Loucy (cell line): ENCODE measurements at regions not wholly inside any gene's neighbourhood (a gene's known extent, or its start where the extent isn't known, plus 50 kb on each side); places are given as distances from the start of the nearest gene placed in this dataset.

Source experiments
- H2AFZ ChIP-seq: fragments of 200-600 bp; sonication (generic); 2 replicates; pipeline ENCODE4 v1.6.0; 2016; ENCODE audit warnings: antibody characterized with exemption, mild to moderate bottlenecking, low read length, moderate library complexity
- H3F3A ChIP-seq: fragments of 200-600 bp; 2 replicates; pipeline ENCODE4 v1.6.0; 2016; ENCODE audit warnings: antibody characterized with exemption, low read depth, mild to moderate bottlenecking
- H3K27me3 ChIP-seq: fragments of 200-600 bp; sonication (generic); 2 replicates; pipeline ENCODE4 v1.6.1; 2014; ENCODE audit warnings: low read length, mild to moderate bottlenecking; ENCODE audit not compliant: insufficient read depth, poor library complexity, severe bottlenecking
- H3K36me3 ChIP-seq: fragments of 200-600 bp; sonication (generic); 2 replicates; pipeline ENCODE4 v1.6.1; 2016; ENCODE audit warnings: low read length; ENCODE audit not compliant: insufficient read depth
- H3K4me1 ChIP-seq: fragments of 200-600 bp; sonication (generic); 2 replicates; pipeline ENCODE4 v1.5.1; 2014; ENCODE audit warnings: low read length, mild to moderate bottlenecking; ENCODE audit not compliant: insufficient read depth, poor library complexity, severe bottlenecking
- H3K4me2 ChIP-seq: fragments of 200-600 bp; sonication (generic); 2 replicates; pipeline ENCODE4 v1.6.0; 2014; ENCODE audit warnings: antibody characterized with exemption, low read length, low read depth, mild to moderate bottlenecking; ENCODE audit not compliant: poor library complexity, severe bottlenecking
- H3K4me3 ChIP-seq: fragments of 200-600 bp; sonication (generic); 2 replicates; pipeline ENCODE4 v1.5.1; 2014; ENCODE audit warnings: low read length, mild to moderate bottlenecking, mixed read lengths; ENCODE audit not compliant: poor library complexity, severe bottlenecking
- H3K79me2 ChIP-seq: fragments of 200-600 bp; sonication (generic); 2 replicates; pipeline ENCODE4 v1.6.1; 2014; ENCODE audit warnings: low read length; ENCODE audit not compliant: insufficient read depth
- H3K9ac ChIP-seq: fragments of 200-600 bp; sonication (generic); 2 replicates; pipeline ENCODE4 v1.6.0; 2014; ENCODE audit warnings: mild to moderate bottlenecking, low read depth, low read length, moderate library complexity; ENCODE audit not compliant: poor library complexity, severe bottlenecking
- H3K9me2 ChIP-seq: fragments of 200-600 bp; sonication (generic); replicated peaks from 2 replicates; pipeline ENCODE4 v1.6.1; 2016; ENCODE audit warnings: low read depth, low read length, mixed read lengths
- H3K9me3 ChIP-seq: fragments of 200-600 bp; sonication (generic); 2 replicates; pipeline ENCODE4 v1.6.1; 2014; ENCODE audit warnings: mild to moderate bottlenecking, antibody characterized with exemption, low read length, low read depth; ENCODE audit not compliant: insufficient read depth
- H4K20me1 ChIP-seq: fragments of 200-600 bp; sonication (generic); 2 replicates; pipeline ENCODE4 v1.6.0; 2014; ENCODE audit warnings: antibody characterized with exemption, low read length, mild to moderate bottlenecking; ENCODE audit not compliant: insufficient read depth, poor library complexity, severe bottlenecking
- CTCF ChIP-seq: fragments of 200-600 bp; sonication (generic); conservative IDR thresholded peaks from 2 replicates; pipeline ENCODE4 v1.5.1; 2014; ENCODE audit warnings: mild to moderate bottlenecking, antibody characterized with exemption, low read length
- EZH2phosphoT487 ChIP-seq: fragments of 200-600 bp; IDR thresholded peaks from 2 replicates; pipeline ENCODE4 v1.6.1; 2018; ENCODE audit warnings: antibody characterized with exemption, mild to moderate bottlenecking, moderate library complexity, borderline replicate concordance

GRCh38 chr9:22265038-22265437 is 181.6 kb upstream of the DMRTA1 start:
- no peak overlapping the region for H3K4me3 ChIP-seq
- no peak overlapping the region for H3K9ac ChIP-seq
- no peaks in the 10 kb centered on the region for H3K27me3 ChIP-seq
- H3F3A ChIP-seq, result no peaks in the 10 kb centered on the region
- no peaks in the 10 kb centered on the region for H3K9me2 ChIP-seq
- no peaks in the 10 kb centered on the region for H3K9me3 ChIP-seq
- no peaks in the 10 kb centered on the region for H4K20me1 ChIP-seq
- H3K4me2 ChIP-seq, result no peak overlapping the region
- H3K79me2 ChIP-seq, result no peaks in the 10 kb centered on the region
- no peak overlapping the region for H2AFZ ChIP-seq
- H3K4me1 ChIP-seq, result no peaks in the 10 kb centered on the region
- H3K36me3 ChIP-seq, result no peaks in the 10 kb centered on the region
- no peak for TF ChIP-seq EZH2phosphoT487
- TF ChIP-seq CTCF, result no peak

- H3F3A ChIP-seq, result no peaks in the 10 kb centered on the region
- no peaks in the 10 kb centered on the region for H3K79me2 ChIP-seq
- no peak overlapping the region for H3K4me3 ChIP-seq
- no peaks in the 10 kb centered on the region for H3K27me3 ChIP-seq
- no peak overlapping the region for H3K4me2 ChIP-seq
- no peaks in the 10 kb centered on the region for H3K9me3 ChIP-seq
- no peak overlapping the region for H3K9ac ChIP-seq
- H3K9me2 ChIP-seq, result no peaks in the 10 kb centered on the region
- no peak overlapping the region for H2AFZ ChIP-seq
- H3K4me1 ChIP-seq, result no peaks in the 10 kb centered on the region
- TF ChIP-seq CTCF (no peak), EZH2phosphoT487 (no peak)
- H3K36me3 ChIP-seq, result no peaks in the 10 kb centered on the region
- H4K20me1 ChIP-seq, result no peaks in the 10 kb centered on the region
Observed at GRCh38 chr9:22265534-22265933, 181.1 kb upstream of the DMRTA1 start.

- Histone ChIP-seq H3K9me2 (no peaks in the 10 kb centered on the region), H3K9ac (no peak overlapping the region), H2AFZ (no peak overlapping the region), H3K79me2 (no peaks in the 10 kb centered on the region), H3K27me3 (no peaks in the 10 kb centered on the region), H3K9me3 (no peaks in the 10 kb centered on the region), H3K4me1 (no peaks in the 10 kb centered on the region), H3K4me3 (no peak overlapping the region), H3K4me2 (no peak overlapping the region), H3F3A (no peaks in the 10 kb centered on the region), H3K36me3 (no peaks in the 10 kb centered on the region), H4K20me1 (no peaks in the 10 kb centered on the region)
- no peak for TF ChIP-seq CTCF
- no peak for TF ChIP-seq EZH2phosphoT487
Observed at GRCh38 chr9:22274477-22274876, 172.1 kb upstream of the DMRTA1 start.
